D721Med (cell line): ENCODE measurements at regions not wholly inside any gene's neighbourhood (a gene's known extent, or its start where the extent isn't known, plus 50 kb on each side); places are given as distances from the start of the nearest gene placed in this dataset.
A peak's percentile ranks its signal among the peaks of the same experiment; 100 is the strongest.

ENCODE experiments used
- DNase-seq: peaks from one replicate; pipeline ENCODE4 v3.0.0; 2011; ENCODE audit warnings: low spot score; ENCODE audit not compliant: insufficient read length
- FAIRE-seq: peaks from 2 replicates; lab custom pipeline; 2011; peaks lifted over from hg19 to GRCh38; lab: Jason Lieb, UNC
- CTCF ChIP-seq: IDR thresholded peaks from 2 replicates; pipeline ENCODE4 v1.5.1; 2012; ENCODE audit warnings: mild to moderate bottlenecking, control low read depth; ENCODE audit not compliant: insufficient read depth; ENCODE audit errors: missing control alignments

DNA sequence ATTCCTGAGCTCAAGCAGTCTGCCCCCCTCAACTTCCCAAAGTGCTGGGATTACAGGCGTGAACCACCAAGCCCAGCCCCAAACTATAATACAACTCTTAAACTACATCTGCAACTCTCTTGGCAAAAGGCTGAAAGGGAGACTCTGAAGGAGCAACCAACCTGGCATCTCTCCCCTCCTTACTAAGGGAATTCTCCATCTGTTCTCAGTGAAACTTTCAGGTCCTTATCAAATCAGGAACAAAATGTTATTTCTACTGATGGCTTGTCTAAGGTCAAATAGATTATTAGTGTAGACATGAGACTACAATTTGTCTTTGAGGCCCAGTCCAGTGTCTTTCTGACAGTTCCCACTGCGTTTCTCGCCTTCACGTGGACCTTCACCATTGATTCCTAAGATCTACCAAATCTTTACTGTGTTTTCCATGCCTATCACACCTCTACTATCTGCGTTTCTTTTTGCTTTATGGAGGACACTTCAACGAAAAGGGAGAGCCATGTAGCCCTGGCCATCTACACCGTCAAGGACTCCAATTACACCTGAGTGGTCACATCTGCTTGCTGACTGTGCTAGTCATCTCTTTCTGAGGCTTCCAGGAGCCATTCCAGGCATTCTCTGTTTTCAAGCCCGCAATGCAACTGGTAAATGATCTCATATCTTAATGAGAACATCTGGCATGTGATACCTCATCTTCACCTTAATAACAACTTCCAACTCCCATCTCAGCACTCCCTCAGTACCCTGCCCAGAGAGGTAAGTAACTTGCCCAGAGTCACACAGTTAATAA lies 405.7 kb upstream of the CITED2 start:
- TF ChIP-seq CTCF, result no peak
- no peak for DNase-seq
- no peak for FAIRE-seq

DNA sequence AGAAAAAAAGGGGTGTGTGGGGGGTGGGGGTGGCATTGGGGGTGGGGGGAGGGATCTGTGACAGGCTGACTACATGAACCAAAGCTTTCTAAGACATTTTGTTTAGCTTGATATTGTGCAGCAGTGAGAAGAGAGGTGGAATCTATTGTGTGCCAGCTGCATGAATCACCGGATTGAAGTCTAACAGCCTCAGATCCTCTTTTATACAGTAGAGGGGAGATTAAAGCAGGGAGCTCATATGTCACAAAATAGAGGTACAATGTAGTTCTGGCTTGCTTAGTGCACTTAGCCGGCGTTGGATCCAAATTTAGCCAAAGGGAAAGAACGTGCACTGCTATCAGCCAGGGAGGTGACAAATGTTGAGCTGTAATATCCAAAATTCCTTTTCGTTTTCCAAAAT lies 404.2 kb upstream of the CITED2 start:
- no peak for TF ChIP-seq CTCF
- DNase-seq (no peak), FAIRE-seq (peak; percentile 60)

DNA sequence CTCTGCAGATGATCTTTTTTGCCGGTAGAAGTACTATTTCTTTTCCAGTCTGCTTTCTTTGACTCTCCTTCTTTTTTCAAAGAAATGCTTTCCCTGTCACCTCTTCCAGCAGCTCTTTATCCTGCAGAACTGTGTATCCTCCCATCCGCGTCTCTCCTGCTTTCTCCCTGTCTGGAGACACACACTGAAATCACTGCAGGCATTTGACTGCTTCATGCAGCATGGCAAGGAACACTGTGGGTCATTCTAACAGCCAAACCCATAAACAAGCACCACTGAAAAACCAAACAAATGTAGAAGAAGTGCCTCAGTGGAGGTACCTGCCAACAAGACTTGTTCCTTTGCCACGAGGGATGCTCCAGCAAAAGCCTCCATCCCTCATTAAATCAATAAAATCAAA lies 403.7 kb upstream of the CITED2 start:
- DNase-seq (no peak), FAIRE-seq (no peak)
- no peak for TF ChIP-seq CTCF

DNA sequence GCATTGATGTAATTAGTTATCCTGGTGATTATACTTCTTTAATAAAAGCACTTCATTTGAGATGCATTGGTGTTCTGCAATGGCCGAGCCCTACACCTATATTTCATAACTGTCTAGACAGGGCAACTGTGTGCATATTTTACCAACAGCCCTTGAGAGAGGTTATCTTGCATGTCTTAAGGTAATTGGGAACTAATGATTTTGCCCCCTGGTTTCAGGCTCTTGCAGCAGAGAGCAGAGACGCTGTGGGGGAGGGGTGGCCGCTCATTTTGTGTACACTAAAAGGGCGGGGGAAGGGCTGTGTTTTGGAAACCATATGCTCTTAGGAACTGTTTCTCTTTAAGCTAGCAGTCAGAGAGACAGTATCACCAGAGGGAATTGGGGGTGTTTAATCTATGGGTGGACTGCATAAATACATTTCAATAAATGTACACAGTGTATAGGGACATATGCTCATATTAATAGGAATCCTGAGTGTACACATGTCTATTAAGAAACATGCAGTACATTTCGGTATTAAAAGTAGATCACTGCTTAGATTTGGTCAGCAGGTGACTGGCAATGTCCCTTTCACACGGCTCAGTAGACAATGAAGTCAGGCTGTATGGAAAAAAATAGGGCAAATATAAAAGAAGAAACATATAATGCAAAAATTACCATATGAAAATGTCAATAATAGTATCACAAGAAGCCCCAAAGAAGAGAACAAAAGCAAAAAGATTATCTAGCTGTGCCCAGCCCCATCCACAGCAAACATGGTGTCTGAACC lies 402.9 kb upstream of the CITED2 start:
- FAIRE-seq, result no peak
- no peak for TF ChIP-seq CTCF
- DNase-seq, result no peak

DNA sequence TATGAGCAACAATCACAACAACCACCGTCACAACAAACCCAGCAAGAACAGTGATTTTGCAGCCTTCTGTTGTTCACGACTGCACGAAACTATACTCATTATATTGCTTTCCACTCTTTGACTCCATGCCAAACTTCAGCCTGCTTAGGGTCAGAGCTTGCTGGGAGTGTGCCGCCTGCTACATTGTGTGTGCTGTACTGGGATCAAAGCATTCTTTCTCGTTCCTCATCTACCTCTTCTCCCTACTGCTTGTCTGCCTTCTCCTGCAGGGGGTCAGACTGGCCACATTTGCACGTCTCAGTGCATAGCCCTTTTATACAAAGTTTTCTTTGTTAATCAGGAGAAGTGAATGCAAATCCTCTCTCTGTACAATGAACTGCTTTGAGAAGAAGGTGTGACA lies 401.6 kb upstream of the CITED2 start:
- TF ChIP-seq CTCF, result no peak
- DNase-seq, result no peak
- FAIRE-seq, result no peak

DNA sequence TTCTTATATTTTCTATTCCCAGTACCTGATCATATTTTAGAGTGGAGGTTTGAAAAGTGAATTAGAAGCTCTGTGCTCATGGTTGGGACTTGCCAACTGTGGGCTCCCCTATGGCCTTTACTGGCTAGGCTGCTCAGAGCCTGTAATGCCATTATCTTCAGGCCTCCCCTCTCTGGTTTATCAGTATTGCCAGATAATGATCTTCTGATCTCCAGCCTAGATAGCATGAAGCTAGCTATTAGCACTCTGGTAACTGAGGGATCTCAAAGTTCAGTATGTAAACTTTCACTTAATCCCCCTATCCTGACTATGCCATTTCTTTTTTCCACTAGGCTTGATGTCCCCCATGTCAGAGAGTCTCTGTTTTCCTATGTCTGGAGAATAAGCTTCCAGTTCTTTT lies 393.7 kb upstream of the CITED2 start:
- no peak for TF ChIP-seq CTCF
- FAIRE-seq, result no peak
- DNase-seq, result no peak

- TF ChIP-seq CTCF, result no peak
- DNase-seq (no peak), FAIRE-seq (no peak)
Observed at GRCh38 chr6:139766796-139767195, 392.3 kb upstream of the CITED2 start.
